ENCODE measurements at regions not wholly inside any gene's neighbourhood (a gene's known extent, or its start where the extent isn't known, plus 50 kb on each side); places are given as distances from the start of the nearest gene placed in this dataset.

DNA sequence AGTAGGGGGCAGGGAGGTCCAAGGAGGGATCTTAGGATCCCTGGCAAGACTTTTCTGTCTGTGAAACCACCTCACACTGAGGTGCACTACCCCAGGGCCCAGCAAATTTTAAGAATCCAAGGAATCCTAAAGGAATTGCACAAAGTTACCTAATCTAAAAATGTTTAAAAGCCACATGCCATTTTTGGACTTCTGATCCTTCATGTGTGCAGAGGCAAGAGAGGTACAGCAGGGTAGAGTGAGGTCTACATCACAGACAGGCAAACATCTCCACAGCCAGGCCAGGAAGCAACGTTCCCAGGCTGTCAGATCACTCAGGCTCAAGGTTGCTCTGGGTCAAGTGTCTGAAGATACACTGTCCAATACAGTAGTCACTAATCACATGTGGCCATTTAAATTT, 324.6 kb upstream of the DUSP10 start:
- DNase-seq (ENCODE audit: extremely low read depth, low read depth), result no peak
- TF ChIP-seq, protein P1, sequence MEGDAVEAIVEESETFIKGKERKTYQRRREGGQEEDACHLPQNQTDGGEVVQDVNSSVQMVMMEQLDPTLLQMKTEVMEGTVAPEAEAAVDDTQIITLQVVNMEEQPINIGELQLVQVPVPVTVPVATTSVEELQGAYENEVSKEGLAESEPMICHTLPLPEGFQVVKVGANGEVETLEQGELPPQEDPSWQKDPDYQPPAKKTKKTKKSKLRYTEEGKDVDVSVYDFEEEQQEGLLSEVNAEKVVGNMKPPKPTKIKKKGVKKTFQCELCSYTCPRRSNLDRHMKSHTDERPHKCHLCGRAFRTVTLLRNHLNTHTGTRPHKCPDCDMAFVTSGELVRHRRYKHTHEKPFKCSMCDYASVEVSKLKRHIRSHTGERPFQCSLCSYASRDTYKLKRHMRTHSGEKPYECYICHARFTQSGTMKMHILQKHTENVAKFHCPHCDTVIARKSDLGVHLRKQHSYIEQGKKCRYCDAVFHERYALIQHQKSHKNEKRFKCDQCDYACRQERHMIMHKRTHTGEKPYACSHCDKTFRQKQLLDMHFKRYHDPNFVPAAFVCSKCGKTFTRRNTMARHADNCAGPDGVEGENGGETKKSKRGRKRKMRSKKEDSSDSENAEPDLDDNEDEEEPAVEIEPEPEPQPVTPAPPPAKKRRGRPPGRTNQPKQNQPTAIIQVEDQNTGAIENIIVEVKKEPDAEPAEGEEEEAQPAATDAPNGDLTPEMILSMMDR (IDR thresholded peaks at IDR 0.05; ENCODE audit: low read depth, low read length), result no peak

DNA sequence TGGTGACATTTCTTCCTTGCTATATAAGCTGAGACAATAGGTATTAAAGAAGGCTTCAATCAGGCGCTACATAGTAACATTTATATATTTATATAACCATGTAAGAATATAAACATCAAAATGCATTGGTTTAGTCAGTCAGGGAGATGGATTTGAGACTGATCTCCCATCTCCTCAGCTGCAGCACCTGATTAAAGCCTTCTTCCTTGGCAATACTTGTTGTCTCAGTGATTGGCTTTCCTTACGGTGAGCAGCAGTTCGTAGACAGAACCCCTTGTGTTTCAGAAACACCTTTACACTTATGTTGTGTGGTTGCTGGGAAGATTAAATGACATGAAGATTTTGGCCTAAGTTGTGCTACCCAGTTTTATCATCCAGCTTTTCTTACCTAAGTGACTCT, 323.3 kb upstream of the DUSP10 start:
- TF ChIP-seq, protein P1 (IDR thresholded peaks at IDR 0.05; ENCODE audit: low read depth, low read length), result no peak
- DNase-seq (ENCODE audit: extremely low read depth, low read depth), result no peak

DNA sequence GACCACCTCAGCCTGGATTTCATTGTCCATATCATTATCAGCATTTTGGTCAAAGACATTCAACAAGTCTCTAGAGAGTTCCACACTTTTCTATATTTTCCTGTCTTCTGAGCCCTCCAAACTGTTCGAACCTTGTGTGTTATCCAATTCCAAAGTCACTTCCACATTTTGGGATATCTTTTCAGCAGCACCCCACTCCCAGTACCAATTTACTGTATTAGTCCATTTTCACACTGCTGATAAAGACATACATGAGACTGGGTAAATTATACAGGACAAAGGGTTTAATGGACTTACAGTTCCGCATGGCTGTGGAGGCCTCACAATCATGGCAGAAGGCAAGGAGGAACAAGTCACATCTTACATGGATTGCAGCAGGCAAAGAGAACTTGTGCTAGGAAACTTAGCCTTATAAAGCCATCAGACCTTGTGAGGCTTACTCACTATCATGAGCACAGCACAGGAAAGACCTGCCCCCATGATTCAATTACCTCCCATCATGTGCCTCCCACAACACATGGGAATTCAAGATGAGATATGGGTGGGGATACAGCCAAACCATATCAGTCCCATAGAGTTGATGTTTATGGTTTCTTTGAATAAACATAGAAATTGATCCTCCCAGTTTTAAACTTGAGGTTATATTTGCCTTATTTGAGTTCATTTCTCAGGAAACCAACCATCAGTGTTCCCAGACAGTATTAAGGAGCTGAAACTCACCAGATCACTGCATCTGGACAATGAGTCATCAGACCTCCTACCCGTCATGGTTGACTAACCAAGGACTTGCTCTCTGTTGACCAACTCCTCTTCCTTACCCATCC, 322.7 kb upstream of the DUSP10 start:
- TF ChIP-seq, protein P1 (IDR thresholded peaks at IDR 0.05; ENCODE audit: low read depth, low read length), result no peak
- peak; percentile 57 for DNase-seq (ENCODE audit: extremely low read depth, low read depth)

DNA sequence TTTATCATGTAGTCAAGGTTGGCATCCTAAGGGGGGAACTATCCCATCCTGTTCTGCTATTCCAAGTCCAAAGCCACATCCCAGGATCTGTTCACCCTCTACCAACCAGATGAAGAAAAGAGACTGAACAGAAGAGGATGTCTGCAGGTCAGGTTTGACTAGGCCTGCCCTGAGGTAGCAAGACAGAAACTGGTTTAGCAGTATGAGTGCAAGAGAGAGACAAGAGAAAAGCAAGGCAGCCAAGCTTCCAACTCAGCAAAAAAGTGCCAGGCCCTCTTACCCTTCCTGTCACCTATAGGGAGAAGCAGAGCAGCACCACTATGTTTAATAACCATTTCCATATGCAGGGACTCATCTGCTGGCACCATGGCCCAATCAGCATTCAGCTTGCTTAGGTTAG, 320.8 kb upstream of the DUSP10 start:
- DNase-seq (ENCODE audit: extremely low read depth, low read depth), result no peak
- TF ChIP-seq, protein P1 (IDR thresholded peaks at IDR 0.05; ENCODE audit: low read depth, low read length), result no peak

DNA sequence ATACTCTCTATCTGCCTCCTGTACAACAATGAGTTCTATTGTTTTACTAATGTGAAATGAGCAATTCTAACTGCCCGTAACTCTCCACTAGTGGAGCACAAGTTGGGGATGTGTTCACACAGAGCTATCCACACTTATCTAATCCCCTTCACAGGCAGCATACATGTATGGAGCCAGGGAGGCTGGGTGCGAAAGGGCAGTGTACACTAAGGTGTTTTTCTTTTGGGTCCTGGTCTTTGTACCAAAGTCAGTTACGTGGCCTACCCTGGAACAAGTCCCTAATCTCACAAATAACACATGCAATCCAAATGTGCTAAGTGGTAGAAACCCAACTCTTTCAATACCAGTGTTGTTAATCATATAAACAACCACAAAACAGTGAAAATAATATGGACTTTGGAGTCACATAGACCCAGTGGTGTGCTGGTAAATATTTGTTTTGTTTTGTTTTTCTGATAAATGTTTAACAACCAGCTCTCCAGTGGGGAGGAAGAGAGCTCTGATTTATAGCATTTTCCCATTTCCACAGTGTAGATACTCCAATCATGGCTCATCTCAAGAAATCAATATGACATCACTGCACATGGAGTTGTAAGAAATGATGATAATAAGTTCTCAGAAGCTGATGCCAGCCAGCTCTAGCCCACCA, 319.9 kb upstream of the DUSP10 start:
- TF ChIP-seq, protein P1 (IDR thresholded peaks at IDR 0.05; ENCODE audit: low read depth, low read length), result no peak
- no peak for DNase-seq (ENCODE audit: extremely low read depth, low read depth)

DNA sequence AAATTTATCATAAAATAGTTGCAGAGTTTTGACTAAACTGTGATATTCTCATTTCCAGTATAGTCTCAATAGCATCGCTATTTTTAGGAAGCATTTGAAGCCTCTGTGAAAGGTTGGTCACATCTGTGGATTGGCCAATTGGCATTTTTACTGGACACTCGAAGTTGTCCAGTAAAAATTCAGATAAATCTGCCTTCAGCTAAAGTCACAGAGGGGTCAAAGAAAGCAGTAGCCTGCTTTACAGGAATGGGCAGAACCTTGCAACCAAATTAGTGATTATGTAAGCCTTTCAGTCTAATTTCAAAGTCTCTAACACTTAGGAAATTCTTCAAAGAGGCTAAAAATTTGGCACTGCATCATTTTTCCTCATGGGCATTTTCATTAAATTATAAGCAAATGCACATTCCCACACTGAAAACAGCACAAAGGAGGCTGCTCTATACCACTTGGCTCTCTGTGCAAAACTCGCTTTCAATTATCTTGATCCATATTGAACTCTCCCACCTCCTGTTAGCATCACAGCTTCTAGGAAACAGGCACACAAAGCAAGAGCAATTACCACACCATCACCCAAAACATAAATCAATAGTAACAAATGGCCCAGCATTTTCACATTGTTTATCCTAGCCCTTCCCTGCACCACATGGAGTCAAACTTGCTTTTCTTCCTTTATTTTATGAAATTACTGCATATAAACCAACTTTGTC, 318.5 kb upstream of the DUSP10 start:
- DNase-seq (ENCODE audit: extremely low read depth, low read depth), result no peak
- TF ChIP-seq, protein P1 (IDR thresholded peaks at IDR 0.05; ENCODE audit: low read depth, low read length), result no peak

DNA sequence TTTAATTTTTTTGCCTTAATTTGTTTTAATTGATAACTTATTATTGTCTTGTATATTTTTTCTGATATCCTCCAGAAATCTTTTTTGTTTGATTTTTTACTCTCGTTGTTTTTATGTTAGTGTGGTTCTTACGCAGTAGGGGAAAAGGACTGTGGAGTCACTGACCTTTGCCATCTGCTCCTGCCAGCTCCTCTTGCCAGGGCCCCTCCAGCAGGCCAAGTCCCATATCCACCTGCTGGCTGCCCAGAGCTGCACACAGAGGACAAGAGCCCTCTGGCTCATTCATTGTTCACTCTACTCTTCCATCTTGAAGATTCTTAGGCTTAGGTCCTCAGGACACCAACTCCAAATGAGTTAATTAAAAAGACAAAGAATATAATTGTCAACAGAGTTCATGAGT, 316.4 kb upstream of the DUSP10 start:
- DNase-seq (ENCODE audit: extremely low read depth, low read depth), result no peak
- TF ChIP-seq, protein P1 (IDR thresholded peaks at IDR 0.05; ENCODE audit: low read depth, low read length), result no peak
